Prostate gland (tissue), 2 donors: ENCODE measurements at regions not wholly inside any gene's neighbourhood (a gene's known extent, or its start where the extent isn't known, plus 50 kb on each side); places are given as distances from the start of the nearest gene placed in this dataset.

Source experiments
- POLR2AphosphoS5 ChIP-seq: sonication (generic); formaldehyde crosslinking; IDR thresholded peaks from one replicate; pipeline ENCODE4 v1.6.1; 2017; ENCODE audit warnings: antibody characterized with exemption
- TF ChIP-seq, protein P1 (sequence below), 4 experiments: fragments of 200-600 bp in 2 of 4; fragments of 450-650 bp in 2 of 4; sonication (generic) in 2 of 4; IDR thresholded peaks; 1 replicate in 3 of 4; 2 replicates in 1 of 4; pipeline ENCODE4 v1.5.1; 2016 to 2019; ENCODE audit warnings: antibody characterized with exemption in 4 of 4, mild to moderate bottlenecking in 2 of 4, moderate library complexity in 2 of 4

GRCh38 chr12:115097416-115097815 lies 413.4 kb upstream of the TBX3 start:
- TF ChIP-seq, protein P1, sequence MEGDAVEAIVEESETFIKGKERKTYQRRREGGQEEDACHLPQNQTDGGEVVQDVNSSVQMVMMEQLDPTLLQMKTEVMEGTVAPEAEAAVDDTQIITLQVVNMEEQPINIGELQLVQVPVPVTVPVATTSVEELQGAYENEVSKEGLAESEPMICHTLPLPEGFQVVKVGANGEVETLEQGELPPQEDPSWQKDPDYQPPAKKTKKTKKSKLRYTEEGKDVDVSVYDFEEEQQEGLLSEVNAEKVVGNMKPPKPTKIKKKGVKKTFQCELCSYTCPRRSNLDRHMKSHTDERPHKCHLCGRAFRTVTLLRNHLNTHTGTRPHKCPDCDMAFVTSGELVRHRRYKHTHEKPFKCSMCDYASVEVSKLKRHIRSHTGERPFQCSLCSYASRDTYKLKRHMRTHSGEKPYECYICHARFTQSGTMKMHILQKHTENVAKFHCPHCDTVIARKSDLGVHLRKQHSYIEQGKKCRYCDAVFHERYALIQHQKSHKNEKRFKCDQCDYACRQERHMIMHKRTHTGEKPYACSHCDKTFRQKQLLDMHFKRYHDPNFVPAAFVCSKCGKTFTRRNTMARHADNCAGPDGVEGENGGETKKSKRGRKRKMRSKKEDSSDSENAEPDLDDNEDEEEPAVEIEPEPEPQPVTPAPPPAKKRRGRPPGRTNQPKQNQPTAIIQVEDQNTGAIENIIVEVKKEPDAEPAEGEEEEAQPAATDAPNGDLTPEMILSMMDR (IDR thresholded peaks at IDR 0.05): no peak
- no peak for TF ChIP-seq POLR2AphosphoS5
